Muscle of back (tissue), 3 donors: ENCODE measurements at regions not wholly inside any gene's neighbourhood (a gene's known extent, or its start where the extent isn't known, plus 50 kb on each side); places are given as distances from the start of the nearest gene placed in this dataset.

Source experiments
- DNase-seq, 3 donors: peaks; one replicate each; pipeline versions ENCODE4 v3.0.0 to v3.0.0-alpha.2; 2013

DNA sequence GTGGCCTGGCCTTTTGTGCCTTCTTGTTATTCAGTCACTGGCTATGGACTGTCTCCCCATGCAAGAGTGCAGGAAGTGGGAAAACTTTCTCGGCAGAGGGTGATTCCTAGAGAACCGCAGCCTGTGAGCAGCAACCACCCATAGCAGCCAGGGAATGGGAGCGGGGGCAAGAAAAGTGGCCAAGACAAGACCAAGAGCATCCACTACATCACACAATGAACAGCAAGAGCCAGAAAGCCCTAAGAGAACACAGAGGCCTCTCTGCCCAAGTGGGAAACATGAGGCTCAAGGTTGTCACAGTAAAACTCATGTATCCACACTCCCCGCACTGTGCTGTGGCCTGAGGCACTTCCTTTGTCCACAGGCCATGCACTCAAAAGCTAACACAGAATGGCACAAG lies 129.1 kb upstream of the FSTL4 start:
- no peak for DNase-seq

DNA sequence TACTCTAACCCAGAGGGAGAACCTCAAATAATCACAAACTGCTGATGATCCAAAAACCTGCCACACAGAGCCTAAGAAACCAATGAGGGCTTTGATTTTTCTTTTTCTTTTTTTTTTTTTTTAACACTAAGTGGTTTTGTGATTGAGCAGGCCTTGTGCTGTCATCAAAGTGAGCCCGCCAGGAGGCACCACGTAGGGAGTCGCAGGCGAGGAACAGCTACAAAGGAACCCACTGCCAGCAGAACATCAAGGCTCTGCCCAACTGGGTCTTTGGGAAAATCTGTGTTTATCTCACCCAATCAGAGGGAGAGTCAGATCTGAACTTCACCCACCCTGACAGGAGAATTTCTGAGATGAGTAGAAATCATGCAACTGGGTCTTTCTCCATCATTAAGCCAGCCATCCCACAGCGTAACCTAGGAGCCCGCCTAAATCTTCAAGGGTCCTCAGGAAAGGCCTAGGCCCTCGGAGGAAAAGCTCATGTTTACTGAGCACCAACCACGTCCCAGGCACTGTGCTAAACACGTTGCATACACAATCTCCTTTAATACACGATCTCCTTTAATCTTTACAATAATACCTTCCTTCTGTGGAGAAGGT lies 126.9 kb upstream of the FSTL4 start:
- DNase-seq: no peak

DNA sequence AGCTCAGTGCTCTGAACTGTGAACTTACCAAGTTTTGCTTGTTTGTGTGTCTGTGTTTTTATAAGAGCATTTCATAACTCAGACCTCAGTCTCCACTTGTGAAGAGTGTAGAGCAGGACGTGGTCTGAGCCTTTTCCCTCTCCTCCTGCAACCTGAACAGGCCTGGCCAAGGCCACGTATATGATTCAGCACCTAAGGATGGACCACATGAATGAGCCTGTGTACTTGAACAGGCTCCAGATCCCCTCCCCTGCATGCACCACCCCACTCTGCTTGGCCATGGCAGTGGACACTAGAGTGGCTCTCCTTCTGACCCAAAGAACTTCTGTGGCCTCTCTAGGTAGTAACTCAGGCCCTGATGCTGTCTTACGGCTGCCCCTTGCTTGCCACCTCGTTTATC lies 125.9 kb upstream of the FSTL4 start:
- no peak for DNase-seq

DNA sequence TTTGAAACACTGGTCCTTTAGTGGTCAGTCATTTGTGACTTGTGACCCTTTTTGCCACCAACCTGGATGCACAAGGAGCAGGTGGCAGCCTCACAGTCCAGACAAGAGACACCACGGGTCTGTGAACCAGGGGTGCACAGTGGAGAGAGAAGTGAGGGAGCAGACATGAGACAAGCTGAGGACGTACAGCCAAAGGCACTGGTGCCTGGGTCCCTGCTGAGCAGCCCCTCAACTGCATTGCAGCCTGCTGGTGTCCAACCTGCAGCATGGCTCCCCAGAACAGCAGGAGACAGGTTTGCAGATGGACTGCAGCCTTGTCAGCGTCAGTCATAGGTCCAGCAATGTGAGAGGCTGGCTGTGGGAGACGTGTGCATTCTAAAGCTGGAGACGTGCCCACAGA lies 124.2 kb upstream of the FSTL4 start:
- no peak for DNase-seq

DNA sequence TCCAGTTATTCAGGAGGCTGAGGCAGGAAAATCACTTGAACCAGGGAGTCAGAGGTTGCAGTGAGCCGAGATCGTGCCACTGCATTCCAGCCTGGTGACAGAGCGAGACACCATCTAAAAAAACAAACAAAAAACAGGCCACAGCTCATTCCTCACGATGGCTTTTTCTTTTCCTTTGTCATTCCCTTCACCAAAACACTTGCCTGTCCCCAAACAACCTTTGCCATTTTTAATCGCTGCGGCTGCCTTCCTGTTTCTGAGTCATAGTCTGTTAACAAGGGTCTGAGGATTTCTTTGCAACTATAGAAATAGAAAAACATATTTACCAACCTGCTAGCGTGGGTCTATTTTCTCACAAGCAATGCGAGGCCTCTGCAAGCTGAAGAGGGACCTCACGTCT lies 123.0 kb upstream of the FSTL4 start:
- DNase-seq: no peak

DNA sequence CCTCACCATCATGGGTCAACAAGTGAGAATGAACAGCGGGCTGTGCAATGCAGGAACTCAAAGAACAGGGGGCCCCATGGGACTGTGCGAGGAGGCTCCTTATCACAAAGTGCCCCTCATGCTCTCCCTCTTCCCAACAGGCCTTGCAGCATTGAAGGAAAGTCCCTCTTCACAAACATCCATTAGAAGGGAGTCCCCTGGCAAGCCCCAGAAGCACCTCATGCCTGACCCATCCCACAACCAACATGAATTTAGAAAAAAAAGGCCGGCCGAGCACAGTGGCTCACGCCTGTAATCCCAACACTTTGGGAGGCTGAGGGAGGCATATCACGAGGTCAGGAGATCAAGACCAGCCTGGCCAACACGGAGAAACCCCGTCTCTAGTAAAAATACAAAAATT lies 122.6 kb upstream of the FSTL4 start:
- no peak for DNase-seq

DNA sequence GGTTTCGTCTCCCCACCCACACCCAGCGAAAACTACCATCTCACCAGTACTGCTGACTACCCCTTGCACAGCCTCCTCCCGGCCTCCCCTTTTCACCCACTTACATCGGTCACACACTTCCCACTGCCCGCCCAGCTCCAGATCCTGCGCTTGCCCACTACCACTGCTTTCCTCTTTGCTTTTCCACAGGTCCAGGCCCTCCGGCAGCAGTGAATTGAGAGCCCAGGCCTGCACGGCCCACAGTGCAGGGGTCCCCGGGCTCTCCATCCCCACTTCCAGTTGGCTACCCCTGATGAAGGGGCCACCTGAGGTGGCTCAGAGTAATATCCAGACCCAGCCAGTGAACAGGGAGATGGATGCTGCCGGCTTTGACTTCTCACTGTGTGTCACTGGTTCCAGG lies 120.2 kb upstream of the FSTL4 start:
- DNase-seq: no peak

DNA sequence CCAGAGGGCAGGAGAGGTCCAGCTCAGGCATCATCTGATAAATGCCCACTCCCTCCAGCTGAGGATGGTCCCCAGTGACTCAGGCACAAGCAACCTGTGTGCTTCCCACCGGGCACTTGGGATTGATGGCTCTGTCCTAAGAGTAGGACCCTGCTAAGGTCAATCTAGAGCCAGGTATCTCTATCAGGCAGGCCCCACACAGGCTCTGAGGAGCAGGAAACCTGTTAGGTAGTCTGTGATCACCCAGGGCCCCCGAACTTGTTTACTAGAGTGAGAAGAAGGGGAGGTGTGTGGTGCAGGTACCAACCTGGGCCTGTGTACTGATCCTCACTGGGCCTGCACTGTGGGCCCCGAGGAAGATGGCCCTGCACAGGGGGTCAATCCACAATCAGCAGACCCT lies 119.6 kb upstream of the FSTL4 start:
- no peak for DNase-seq

DNA sequence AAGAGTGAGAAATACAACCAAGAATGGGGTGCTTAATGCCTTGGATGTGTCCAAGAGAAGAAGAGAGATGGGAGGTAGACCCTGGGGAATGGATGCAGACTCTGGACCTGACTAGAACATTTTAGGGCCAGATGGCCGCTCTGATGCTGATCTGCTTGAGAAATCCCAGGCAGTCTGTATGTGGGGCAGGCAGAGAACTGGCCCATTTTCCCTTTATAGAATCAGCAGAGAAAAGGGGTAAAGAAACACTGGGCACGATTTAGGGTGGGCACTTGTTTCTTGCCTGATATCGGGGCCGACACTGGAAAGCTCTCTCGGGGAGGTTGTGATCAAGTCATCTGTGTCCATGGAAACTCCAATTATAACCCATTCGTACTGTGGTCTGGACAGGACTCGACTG lies 118.5 kb upstream of the FSTL4 start:
- no peak for DNase-seq

DNA sequence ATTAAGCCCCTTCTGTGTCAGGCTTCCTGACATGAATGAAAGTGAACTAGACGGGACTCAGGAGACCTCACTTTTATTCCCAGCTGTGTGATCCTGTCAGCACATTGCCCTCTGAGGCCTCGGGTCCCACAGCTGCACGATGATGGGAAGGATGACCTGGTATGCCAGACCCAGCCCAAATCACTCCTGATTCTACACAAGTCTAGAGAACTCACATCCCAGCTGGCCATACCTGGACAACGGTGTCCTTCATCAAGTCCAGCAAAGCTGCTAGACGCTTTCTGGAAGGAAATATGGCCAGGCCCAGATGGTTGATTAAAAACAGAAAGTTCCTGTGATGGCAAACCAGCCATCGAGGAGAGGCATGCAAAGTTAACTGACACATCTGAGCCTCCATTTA lies 118.0 kb upstream of the FSTL4 start:
- no peak for DNase-seq

DNA sequence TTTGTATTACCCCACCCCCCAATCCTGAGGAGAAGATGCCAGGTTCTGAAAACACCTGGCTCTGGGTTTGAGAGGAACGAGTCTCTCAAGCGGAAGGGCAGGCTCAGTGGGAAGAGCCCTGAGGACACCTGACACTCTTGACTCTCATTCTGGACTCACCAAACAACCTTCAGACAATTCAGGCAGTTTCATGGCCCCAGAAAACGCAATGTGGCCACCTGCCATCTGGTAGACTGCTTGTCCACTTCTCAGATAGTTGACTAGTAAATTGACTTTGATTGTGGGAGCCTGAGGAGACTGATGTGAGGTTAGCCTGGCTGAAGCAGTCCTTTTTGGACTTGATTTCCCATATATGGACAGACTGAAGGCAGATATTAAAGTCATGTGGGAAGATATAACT lies 117.5 kb upstream of the FSTL4 start:
- no peak for DNase-seq

DNA sequence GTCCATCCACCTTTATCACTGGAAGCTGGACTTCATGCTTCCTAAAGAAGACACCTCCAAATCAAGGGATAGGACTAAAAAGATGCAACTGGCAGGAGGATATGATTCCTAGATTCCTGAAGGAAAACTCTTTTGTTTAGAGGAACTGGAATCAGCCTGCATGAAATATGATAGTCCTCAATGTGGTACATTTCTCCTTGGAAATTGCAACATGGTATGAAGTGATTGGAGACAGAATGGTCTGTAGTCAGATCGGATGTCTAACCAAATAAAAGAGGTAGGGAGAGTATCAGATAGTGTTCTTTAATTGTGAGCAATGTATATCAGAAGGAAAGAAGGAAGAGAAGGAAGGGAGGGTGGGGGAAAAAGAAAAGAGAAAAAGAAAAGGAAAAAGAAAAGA lies 116.1 kb upstream of the FSTL4 start:
- DNase-seq: no peak

DNA sequence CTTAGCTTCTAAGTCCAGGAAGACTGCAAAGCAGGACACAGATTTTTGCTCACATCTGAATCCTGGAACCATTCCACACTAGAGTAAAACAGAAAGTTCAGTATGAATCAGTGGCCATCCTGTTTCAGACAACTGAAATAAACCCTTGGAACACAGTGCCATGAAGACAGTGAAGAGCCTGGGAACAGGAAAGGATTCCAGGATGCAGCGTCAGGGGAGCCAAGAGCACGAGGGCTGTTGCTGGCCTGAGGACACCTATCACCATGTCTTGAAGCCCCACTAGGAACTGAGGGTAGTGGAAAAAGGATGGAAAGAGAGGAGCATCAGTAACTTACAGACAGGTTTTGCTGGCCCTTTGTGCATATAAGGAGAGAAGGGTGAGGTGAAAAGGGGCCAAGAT lies 115.3 kb upstream of the FSTL4 start:
- no peak for DNase-seq

DNA sequence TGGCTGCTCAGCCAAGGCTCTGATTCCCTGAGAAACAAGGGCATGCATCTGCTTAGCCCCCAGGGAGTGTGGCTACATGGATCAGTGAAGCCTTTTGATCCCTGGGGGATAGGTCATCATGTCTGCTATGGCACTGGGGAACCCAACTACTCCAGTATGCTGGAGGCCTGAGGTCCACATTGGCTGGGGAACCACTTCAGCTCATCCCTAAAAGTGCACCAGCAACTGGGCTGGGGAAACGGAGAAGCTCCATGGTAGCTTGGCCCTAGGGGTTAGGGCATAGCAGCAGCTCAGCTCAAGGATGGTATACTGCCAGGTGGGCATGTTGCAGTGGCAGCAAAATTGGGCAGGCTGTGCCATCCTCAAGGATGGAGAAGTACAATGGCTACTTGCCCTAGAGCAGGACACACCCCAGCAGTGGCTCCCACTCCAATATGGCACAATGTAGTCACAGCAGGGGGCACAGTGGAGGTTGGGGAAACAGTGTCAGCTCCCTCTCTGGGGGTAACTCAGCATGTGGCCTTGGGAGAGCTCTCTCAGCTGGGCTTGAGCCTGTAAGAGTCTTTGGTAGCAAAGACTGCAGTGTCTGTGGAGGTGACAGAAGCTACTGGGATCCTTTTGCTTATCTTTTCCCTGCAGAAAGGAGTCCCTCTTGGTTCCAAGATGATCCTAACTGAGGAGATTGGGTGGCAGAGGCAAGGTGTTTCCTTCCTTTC lies 111.5 kb upstream of the FSTL4 start:
- DNase-seq: no peak

DNA sequence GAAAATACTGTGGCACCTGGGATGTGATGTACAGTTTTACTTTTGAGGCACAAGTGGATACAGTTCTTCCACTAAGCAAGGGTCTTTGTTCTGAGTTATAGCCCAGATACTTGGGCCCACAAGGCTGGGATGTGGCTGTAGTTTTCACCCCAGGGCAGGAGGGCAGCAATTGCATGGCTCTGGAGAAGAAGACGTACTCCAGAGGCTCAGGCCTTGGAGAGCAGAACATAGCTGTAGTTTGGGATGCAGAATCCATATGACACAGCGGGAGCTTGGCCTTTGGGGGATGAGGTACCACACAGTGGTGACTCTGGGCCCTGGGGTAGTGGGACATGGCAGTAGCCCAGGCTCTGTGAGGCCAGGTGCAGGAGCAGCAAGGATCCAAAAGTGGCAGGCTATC lies 110.8 kb upstream of the FSTL4 start:
- no peak for DNase-seq

DNA sequence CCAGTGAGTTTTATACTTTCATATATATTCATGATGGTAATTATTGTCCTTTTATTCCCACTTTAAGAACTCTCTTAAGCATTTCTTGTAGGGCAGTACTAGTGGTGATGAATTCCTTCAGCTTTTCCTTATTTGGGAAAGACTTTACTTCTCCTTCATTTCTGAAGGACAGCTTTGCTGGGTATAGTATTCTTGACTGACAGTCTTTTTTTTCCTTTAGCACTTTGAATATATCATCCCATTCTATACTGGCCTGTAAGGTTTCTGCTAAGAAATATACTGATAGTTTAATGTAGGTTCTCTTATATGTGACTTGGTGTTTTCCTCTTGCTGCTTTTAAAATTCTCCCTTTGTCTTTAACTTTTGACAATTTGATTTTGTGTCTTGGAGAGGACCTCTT lies 109.0 kb upstream of the FSTL4 start:
- no peak for DNase-seq

DNA sequence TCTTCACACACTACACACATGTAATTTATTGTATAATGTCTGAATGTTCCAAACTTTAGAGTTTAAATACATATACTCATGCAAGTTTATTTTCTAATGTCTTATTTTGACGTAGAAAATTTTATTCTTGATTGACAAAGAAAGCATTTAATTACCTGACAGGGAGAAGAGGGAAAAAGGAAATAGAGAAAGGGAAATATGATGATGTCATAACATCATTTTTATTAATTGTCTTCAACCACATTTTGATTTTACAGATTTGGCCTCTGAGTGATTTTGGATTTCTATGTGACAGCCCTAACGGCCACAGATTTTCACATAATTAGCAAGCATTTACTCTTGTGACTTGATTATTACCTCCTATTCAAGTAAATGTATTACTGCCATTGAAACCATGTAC lies 106.1 kb upstream of the FSTL4 start:
- no peak for DNase-seq

DNA sequence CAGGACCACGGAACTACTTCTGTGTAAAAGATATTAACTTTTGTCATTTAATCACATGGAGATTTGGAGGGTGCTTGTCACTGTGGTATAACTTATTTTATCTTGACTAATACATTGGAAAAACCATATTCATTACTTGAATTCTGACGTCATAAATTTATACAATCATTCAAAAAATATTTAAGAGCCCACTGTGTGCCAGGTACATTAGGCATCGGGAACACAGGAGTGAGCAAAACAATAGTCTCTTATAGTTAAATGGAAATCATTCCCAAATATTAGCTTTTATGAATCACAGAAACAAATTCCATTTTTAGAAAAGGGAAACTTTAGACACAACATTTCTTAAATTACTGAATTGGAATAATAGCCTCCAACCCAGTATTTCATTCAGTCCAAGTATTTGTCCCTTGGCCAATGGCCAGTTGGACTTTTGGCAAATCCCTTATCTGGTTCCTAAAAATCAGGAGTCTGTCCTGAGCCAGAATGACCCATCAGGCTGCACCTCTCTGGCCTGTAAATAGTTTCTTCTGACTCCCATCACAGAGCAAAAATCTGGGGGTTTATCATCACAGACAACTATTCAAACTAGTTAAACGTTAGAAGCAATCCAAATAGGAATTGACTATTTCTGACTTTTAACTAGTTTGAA lies 104.3 kb upstream of the FSTL4 start:
- no peak for DNase-seq

DNA sequence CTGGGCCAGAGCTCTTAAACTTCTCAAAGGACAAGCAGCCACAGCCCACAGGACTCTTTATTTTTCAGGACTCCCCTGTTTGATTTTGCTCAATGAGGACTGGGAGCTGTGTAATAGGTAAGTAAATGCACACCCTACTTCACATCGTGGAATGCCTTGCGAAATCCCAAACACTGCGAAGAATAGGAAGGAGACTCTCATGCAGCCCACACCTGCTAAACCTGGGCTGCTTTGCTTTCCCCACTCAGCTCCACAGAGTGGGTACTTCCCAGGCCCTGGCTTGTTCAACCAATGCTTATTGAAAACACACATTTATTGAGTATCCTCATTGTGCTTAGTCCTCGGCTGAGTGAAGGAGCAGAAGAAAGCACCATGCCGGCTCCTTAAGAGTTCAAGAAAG lies 103.3 kb upstream of the FSTL4 start:
- DNase-seq: no peak

DNA sequence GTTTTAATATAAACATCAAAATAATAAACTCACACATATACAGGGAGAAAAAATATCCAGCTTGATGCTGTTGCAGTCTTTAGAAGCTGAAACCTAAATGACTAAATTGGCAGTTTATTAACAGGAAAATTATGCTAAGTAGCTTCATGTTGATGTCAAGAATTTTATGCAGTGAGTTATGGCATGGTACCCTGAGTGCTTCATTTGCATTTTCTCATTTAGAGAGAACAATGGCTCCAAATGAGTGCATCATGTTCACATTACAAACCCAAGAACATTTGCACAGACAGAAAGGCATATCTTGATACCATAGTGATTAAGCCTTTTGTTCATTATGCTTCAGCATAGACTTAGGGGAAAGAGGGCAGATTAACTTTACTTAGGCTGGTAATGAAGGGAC lies 102.9 kb upstream of the FSTL4 start:
- DNase-seq: no peak

DNA sequence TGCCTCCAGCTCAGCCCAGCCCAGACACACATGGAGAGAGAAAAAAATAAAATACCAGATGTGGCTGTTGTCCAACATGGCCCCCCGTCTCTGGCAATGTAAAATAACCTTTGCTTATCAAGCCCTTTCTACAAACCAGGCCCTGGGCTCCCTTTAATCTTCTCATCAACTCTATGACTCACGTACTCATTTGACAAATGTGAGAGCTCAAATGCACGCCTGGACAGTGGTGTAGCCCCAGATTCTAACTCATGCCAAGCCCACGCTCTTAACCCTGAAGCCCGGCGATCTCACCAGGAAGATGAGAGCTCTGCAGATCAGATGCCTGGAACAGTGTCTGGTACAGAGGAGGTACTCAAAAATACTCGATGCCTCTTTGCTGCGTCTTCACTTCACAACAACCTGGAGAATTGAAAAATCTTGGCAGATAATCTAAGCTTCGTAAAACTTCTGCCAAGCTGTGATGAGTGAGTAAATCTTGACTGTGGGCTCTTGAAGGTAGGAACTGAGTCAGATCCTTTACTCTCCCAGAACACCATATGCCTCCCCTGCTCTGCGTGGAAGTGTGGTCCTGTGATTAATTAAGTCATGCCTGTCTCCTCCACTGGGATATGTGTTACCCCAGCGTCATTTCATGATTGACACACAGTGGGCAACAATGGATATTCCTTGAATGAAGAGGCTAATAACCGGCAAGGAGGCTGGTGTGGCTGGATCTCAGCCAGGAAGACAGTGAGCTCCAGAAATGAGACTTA lies 102.0 kb upstream of the FSTL4 start:
- no peak for DNase-seq

DNA sequence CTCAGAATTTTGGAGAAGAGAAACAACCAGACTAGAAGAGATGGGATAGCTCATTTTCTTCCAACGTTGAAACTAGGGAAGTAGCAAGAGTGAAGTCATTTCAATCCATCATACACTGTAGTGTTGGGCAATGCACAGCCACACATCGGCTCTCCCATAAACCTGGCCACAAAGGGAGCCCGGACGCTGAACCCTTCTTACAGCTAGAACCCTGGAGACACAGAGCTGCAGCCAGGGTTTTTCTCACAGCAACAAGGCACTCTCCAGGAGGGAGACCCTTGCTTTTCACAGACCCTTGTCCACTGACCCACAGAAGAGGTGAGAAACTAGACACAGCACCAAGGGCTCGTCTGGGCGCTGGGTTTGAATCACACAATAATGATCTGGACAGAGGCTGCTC lies 101.4 kb upstream of the FSTL4 start:
- no peak for DNase-seq

DNA sequence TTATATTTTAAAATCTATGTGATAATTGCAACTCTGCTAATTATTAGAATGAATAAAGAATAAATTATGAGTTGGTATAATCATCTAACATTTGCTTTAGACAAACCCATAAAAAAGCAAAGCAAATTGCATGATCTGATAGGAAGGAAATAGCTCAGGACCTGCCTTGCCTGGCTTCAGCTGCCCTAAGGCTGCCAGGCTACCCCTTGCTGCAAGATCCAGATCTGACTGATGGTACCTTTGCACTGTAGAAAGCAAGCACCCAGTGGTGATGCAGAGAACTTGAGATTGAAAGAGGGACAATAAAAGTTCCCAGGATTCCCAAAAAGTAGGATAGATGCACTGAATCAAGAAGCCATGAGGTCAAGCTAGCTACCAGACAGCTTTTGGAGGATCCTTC lies 100.9 kb upstream of the FSTL4 start:
- no peak for DNase-seq
